ENCODE measurements at regions not wholly inside any gene's neighbourhood (a gene's known extent, or its start where the extent isn't known, plus 50 kb on each side); places are given as distances from the start of the nearest gene placed in this dataset.

GRCh38 chr14:34234258-34234657 is 227.8 kb downstream of the SPTSSA start:
- TF ChIP-seq EZH2 (IDR thresholded peaks at IDR 0.05; ENCODE audit: low read length, missing control alignments) (no peak), CTCF (conservative IDR thresholded peaks at IDR 0.05 in 1 of 2, IDR thresholded peaks at IDR 0.05 in 1 of 2; ENCODE audit: low read depth in 1 of 2, low read length in 2 of 2) (no peak)
